Activated CD8-positive, alpha-beta T cell treated with anti-CD3 and anti-CD28 coated beads for 36 hours (primary cell): ENCODE measurements at regions not wholly inside any gene's neighbourhood (a gene's known extent, or its start where the extent isn't known, plus 50 kb on each side); places are given as distances from the start of the nearest gene placed in this dataset.

Source experiments
- ATAC-seq: fragments of 200-7000 bp; cut with Tn5 transposase; one replicate; pipeline ENCODE4 v1.10.0; 2021; ENCODE audit warnings: mild to moderate bottlenecking, moderate library complexity
- CTCF ChIA-PET: fragments of 350-600 bp; sonication (Branson Sonifier 250); formaldehyde crosslinking; loops from one replicate; lab custom pipeline; 2021; ENCODE audit warnings: antibody characterized with exemption; lab: Charles Lee
- POLR2A ChIA-PET: fragments of 350-600 bp; sonication (Branson Sonifier 250); formaldehyde crosslinking; loops from one replicate; lab custom pipeline; 2021; ENCODE audit warnings: antibody characterized with exemption; lab: Charles Lee
- DNase-seq: peaks from one replicate; pipeline ENCODE4 v3.0.0-alpha.2; 2020
- H3K27ac Mint-ChIP-seq: one replicate; pipeline ENCODE4 v1.8.0; 2021; ENCODE audit warnings: mild to moderate bottlenecking, mixed read lengths
- H3K27me3 Mint-ChIP-seq: one replicate; pipeline ENCODE4 v1.8.0; 2021; ENCODE audit warnings: mixed read lengths
- H3K36me3 Mint-ChIP-seq: one replicate; pipeline ENCODE4 v1.8.0; 2021; ENCODE audit warnings: low read depth, mixed read lengths
- H3K4me1 Mint-ChIP-seq: one replicate; pipeline ENCODE4 v1.8.0; 2021; ENCODE audit warnings: low read depth, mixed read lengths
- H3K4me3 Mint-ChIP-seq: one replicate; pipeline ENCODE4 v1.8.0; 2021; ENCODE audit warnings: mild to moderate bottlenecking, moderate library complexity, mixed read lengths
- H3K9me3 Mint-ChIP-seq: one replicate; pipeline ENCODE4 v1.8.0; 2021; ENCODE audit warnings: mixed read lengths
- intact Hi-C: fragments of 100-400 bp; cut with micrococcal nuclease; formaldehyde crosslinking; loops from one replicate; pipeline ENCODE4 v1.10.0; 2022
- TF ChIP-seq, protein P1 (sequence below): fragments of 200-600 bp; IDR thresholded peaks from one replicate; pipeline ENCODE4 v1.8.0; 2022; ENCODE audit warnings: antibody characterized with exemption, mild to moderate bottlenecking

DNA sequence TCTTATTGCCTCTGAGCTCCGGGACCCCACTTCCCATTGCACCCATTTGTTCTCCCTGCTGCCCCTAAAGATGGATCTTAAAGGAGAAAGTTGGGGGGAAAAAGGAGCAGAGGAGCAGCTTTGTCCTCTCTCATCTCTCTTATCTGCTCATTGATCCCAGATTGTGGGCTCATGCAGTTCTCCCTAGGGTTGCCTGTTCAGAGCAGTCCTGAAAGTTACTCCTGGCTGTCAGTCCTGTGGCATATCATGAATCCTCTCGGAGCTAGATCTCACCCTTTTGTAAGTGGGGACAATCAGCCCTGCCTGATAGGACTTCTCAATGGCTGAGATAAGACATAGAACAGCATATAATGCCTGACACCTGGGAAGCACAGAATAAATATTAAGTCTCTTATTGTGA, 440.3 kb downstream of the IRS2 start:
- Mint-ChIP-seq H3K27ac (no peak overlapping the region), H3K27me3 (peaks cover 6% of the 10 kb centered on the region), H3K4me1 (no peaks in the 10 kb centered on the region), H3K4me3 (no peak overlapping the region), H3K36me3 (no peaks in the 10 kb centered on the region), H3K9me3 (no peaks in the 10 kb centered on the region)
- ChIA-PET CTCF (no interaction called here), POLR2A (no interaction called here)
- intact Hi-C loops = no loop called here
- ATAC-seq (no peak), DNase-seq (no peak)
- TF ChIP-seq, protein P1, sequence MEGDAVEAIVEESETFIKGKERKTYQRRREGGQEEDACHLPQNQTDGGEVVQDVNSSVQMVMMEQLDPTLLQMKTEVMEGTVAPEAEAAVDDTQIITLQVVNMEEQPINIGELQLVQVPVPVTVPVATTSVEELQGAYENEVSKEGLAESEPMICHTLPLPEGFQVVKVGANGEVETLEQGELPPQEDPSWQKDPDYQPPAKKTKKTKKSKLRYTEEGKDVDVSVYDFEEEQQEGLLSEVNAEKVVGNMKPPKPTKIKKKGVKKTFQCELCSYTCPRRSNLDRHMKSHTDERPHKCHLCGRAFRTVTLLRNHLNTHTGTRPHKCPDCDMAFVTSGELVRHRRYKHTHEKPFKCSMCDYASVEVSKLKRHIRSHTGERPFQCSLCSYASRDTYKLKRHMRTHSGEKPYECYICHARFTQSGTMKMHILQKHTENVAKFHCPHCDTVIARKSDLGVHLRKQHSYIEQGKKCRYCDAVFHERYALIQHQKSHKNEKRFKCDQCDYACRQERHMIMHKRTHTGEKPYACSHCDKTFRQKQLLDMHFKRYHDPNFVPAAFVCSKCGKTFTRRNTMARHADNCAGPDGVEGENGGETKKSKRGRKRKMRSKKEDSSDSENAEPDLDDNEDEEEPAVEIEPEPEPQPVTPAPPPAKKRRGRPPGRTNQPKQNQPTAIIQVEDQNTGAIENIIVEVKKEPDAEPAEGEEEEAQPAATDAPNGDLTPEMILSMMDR = no peak

DNA sequence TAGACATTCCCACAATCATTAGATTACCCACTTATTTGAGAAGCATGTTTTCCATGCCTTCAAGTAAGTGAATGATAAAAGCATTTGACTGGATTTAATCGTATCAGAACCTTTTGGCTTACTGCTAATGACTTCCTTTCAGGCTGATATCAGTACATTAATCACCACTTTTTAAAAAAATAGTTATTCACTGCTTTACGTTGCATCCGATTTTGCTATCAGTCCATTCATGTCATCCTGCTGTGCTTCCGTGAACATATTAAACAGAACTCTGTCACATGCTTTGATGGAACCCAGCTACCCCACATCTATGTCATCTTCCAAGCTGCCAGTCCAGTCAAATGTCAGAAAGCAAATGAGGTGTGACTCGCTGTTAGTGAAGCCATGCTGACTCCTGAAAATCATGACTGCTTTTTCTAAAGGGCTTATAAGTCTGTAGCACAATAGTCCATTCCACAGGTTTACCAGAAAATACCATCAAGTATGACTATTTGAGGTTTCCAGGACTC, 440.9 kb downstream of the IRS2 start:
- CTCF ChIA-PET = no interaction called here
- Mint-ChIP-seq H3K4me3 (no peak overlapping the region), H3K27me3 (peaks cover 6% of the 10 kb centered on the region), H3K36me3 (no peaks in the 10 kb centered on the region), H3K4me1 (no peaks in the 10 kb centered on the region), H3K27ac (no peak overlapping the region), H3K9me3 (no peaks in the 10 kb centered on the region)
- no peak for DNase-seq
- TF ChIP-seq, protein P1 = no peak
- intact Hi-C loops = no loop called here
- POLR2A ChIA-PET = no interaction called here
- ATAC-seq = no peak

DNA sequence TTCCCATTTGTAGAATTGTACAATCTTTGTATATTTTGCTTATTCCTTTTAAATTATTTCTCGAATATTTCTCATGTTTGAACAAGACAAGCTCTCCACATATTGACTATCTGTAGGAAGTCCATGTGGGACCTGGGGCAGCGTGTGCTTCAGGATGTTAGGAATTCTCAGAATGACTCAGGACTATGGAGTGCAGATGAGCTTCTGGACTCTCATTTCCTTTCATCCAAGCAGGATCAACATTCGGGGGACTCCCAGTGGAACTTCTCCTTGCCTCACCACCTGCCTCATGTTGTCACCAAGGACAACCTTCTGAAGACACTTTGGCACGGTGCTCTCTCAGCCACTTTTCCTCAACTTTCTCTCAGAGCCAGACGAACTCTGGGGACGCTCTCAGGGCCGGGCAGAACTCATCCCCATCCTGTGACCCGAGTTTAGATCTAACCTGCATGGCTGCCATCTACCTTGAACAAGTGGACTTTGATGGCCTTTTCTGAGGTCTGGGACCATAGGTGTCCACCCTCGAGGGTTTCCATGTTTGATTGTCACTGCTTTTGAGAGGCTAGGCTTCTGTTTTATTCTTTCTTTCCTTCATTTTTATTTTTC, 441.7 kb downstream of the IRS2 start:
- Mint-ChIP-seq H3K27me3 (peaks cover 6% of the 10 kb centered on the region), H3K9me3 (no peaks in the 10 kb centered on the region), H3K4me3 (no peak overlapping the region), H3K36me3 (no peaks in the 10 kb centered on the region), H3K27ac (no peak overlapping the region), H3K4me1 (no peaks in the 10 kb centered on the region)
- intact Hi-C loops = no loop called here
- ATAC-seq (no peak), DNase-seq (no peak)
- TF ChIP-seq, protein P1 = no peak
- POLR2A ChIA-PET = no interaction called here
- CTCF ChIA-PET = no interaction called here

DNA sequence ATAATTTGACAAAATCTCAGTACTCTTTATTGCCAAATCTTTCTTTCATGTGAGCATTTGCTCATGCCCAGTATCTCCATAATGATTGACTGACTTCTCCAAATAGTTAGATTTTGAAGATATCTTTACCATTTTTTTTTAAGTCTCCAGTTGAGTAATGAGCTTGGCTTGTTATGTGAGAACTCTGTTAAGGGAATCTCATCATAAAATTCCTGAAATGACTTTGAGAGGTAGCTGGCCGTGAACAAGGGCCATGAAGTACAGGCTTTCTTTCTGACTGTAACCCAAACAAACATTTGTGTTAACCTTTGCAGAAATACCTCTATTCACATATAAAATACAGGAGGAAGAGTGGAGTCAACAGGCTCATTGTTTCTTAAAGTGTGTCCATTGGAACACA, 449.7 kb downstream of the IRS2 start:
- Mint-ChIP-seq H3K4me1 (no peaks in the 10 kb centered on the region), H3K27me3 (peaks cover 3% of the 10 kb centered on the region), H3K36me3 (no peaks in the 10 kb centered on the region), H3K27ac (no peak overlapping the region), H3K9me3 (no peaks in the 10 kb centered on the region), H3K4me3 (no peak overlapping the region)
- POLR2A ChIA-PET = no interaction called here
- CTCF ChIA-PET = no interaction called here
- ATAC-seq (no peak), DNase-seq (no peak)
- TF ChIP-seq, protein P1 = no peak
- intact Hi-C loops = no loop called here

DNA sequence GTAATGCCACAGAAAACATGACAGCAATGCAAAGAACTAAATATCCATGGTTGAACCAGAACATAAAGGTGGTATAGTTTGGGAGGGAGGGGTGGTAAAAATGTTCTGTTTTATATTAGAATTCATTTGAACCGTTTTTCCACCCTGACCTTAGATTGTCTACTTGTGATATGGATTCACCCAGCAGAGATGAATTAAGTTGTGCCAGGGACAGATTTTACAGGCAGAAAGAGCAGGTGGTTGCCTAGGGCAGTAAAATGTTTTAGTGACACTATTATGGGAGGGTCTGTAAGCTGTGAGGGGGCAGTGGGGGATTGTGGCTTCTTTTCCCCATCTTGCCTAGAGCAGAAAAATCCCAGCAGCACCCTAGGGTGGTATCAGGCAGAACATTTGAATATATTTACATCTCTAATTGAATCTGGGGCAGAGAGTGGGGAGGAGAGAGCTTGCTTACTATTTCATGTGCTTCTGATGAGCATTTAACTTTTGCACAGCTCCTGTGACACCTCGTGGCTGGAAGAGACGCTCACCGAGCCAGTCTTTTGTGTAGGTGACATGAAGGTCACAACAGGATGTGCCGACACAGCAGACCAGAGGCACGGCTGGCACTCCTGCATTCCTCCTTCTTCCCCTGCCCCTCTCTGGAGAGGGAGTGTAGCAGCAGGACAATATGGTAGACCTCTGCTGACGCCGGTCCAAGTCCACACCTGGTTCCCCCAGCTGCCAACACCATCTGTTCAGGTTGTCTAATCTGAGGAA, 452.3 kb downstream of the IRS2 start:
- no peak overlapping the region for H3K27ac Mint-ChIP-seq
- no peak overlapping the region for H3K4me3 Mint-ChIP-seq
- intact Hi-C loops = no loop called here
- no peaks in the 10 kb centered on the region for H3K36me3 Mint-ChIP-seq
- no peaks in the 10 kb centered on the region for H3K9me3 Mint-ChIP-seq
- ChIA-PET POLR2A (no interaction called here), CTCF (no interaction called here)
- peaks cover 3% of the 10 kb centered on the region for H3K27me3 Mint-ChIP-seq
- H3K4me1 Mint-ChIP-seq = no peaks in the 10 kb centered on the region
- no peak for DNase-seq
- no peak for ATAC-seq
- TF ChIP-seq, protein P1 = no peak
